Stimulated activated CD4-positive, alpha-beta T cell treated with anti-CD3 and anti-CD28 coated beads, TNF-alpha, amount 100 ng/mL, for 4 hours (primary cell): ENCODE measurements at regions not wholly inside any gene's neighbourhood (a gene's known extent, or its start where the extent isn't known, plus 50 kb on each side); places are given as distances from the start of the nearest gene placed in this dataset.

Experiments
- DNase-seq, 3 experiments: peaks; one replicate each; pipeline ENCODE4 v3.0.0-alpha.2; 2020; ENCODE audit warnings: low read depth in 3 of 3

DNA sequence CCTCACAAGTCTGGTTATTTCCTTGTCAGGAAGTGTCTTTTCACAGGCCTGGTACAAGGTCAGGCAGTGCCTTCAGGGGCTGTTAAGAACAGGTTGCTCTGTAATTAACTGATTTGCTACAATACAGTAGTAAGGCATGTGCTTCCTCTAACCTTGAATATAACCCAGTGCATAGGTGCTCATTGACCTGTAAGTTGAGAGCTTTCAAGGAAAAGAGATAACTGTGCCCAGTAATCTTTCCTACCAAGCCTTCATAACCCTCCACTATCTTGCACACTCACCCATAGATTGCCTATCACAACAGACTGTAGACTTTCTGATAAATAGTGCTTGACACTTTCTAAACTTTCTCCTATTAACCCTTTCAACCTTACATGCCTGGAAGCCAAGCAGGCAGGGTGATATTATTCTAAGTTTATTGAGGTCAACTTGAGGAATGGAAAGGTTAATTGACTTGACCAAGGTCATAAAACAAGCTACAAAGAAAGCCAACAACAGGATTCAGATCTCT is 148.1 kb downstream of the PPARGC1A start:
- DNase-seq, result no peak

DNA sequence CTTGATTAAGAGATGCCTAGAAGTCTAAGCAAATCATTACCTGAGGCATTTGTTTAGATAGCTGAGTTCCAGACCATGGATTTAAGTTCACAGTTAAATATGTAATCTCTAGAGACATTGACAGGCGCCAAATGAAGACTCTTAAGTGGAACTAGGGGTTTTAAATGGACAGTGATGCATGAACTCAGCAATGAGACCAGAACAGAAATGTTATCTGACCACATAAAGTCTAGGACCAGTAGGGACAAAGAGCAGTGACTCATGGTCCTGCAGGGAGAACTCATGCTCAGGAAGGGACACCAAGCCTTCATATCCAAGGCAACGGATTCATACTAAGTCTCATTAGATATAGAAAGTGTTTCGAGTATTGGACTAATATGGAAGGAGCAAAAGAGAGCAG is 152.3 kb downstream of the PPARGC1A start:
- no peak for DNase-seq

DNA sequence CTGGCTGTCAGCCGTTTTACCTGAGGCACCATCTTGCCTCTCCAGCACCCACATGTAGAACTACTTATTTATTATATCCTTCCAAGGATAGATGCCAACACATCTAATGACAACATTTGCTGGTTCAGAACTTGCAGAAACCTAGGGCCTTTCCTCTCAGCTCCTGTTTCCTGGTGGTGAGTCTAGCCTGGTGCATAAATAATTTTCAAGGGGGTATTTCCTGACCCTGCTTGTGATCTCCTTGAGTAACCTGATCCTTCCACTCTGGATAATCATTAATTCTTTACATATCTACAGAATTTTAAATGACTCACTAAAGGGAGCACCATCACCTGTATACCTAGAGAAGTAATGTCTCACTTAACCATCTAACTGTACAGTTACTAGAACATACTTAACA is 153.4 kb downstream of the PPARGC1A start:
- DNase-seq, result no peak

DNA sequence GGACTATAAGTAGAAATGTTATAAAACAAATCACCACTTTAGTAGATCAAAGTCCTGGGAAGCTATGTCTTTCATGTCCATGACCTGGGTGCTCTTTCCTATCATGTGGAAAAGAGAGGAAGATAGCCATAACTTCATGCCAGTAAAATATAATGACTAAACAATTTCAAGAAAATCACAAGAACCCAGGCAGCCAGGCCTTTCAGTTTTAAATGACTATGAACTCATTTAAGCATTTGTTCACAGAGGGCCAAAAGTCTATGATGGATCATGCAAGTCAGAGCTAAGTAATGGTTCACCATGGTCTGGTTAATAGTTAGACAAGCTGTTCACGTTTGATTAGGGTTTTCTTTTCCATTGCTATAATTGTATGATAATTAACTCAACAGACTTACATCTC is 155.8 kb downstream of the PPARGC1A start:
- DNase-seq, result no peak

DNA sequence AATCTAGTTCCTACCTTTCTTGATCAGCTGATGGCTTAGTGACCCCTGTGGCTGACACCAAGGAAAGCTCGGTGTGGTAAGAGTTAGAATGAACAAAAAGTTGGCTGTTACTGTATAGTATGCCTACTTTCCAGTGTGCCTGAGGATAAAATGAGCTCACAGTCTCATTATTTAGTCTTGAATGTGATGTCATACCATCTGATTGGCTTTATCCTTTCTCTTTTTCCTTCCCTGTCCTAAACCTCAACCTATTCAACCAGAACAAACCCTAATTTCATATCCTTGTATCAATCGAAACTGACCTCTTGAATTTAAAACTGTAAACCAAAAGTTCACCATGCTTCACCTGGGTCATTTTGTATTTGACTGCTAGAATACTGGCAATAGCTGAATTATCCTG is 156.4 kb downstream of the PPARGC1A start:
- DNase-seq, result no peak

DNA sequence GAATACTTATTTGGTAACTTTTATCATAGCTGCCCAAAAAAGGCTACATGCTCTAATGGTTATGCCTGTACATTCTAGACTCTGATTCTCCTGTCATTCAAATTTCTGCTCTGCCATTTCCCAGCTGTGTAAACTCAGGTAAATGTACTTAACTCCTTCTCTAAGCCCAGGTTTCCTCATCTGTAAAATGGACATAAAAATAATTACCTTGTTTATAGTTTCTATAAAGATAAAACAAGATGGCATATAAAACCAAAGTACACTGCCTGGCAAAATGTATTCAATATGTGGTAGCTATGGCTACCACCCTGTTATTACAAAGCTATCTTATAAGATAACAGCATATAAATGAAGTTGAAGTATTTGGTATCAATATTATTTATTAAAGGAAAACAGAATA is 158.8 kb downstream of the PPARGC1A start:
- no peak for DNase-seq

DNA sequence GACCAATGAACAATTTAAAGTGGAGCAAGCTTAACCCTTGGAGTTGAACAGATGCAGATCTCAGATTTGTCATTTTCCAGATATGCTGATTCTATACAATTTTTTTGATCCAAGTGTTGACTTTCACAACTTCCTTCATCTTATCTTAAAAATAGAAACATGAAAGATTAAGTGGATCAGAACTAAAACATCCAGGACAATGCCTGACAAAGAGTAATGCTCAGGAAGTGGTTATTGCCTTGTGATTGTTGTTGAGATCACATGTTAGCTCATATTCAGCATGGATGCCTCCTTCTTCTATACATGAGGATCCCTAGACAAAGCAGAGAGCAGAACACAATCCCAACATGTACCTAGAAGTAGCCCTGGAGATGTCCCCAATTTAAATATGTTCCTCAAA is 160.9 kb downstream of the PPARGC1A start:
- no peak for DNase-seq

DNA sequence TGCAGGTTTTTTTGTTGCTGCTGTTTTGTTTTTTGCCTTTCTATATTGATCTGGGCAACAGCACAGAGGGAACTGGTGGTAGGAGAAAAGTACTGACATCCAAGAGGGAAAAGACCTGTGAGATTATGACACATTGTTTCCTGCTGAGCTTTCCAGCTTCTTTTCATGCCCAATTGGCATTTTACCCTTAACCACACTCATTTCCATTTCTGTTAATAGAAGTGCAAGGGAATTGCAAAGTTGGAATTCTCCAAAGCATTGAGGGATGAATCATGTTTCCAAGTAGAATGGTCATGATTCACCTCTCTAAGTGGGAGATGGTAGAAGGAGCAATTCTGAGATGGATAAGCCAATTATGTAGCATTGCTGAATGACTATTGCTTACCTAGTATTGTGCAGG is 161.5 kb downstream of the PPARGC1A start:
- DNase-seq, result no peak

DNA sequence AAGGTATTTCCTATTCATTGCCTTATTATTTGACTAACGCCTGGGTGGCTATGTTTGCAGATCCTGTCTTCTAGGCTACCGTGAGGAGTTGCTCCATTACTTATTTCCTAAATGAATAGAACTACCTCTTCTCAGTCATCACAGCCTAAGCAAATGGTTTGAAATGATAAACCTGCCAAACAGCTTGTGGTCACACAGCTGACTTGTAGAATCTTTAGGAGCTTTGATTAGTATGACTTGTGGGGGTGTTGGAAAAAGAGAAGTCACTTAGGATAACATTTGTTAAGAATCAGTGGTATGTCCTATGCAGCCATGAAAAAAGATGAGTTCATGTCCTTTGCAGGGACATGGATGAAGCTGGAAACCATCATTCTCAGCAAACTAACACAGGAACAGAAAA is 169.3 kb downstream of the PPARGC1A start:
- DNase-seq, result no peak

DNA sequence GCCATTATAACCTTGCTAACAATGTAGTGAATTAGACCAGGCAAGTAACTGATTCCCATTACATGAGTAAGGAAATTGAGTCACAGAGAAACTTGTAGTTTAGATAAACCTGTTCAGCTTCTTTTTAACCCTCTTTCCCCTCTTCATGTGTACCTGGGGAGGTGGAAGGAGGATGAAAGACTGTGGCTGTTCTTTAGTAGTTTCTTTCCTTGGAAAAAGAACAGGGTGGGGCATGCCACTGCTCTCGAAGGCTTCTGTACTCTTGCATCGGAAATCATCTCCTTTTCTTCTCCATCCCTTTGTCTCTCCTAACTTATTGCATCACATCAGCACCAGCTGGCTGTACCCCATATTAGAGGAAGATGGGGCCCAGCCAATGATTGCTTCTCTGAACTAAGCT is 171.4 kb downstream of the PPARGC1A start:
- DNase-seq, result no peak

DNA sequence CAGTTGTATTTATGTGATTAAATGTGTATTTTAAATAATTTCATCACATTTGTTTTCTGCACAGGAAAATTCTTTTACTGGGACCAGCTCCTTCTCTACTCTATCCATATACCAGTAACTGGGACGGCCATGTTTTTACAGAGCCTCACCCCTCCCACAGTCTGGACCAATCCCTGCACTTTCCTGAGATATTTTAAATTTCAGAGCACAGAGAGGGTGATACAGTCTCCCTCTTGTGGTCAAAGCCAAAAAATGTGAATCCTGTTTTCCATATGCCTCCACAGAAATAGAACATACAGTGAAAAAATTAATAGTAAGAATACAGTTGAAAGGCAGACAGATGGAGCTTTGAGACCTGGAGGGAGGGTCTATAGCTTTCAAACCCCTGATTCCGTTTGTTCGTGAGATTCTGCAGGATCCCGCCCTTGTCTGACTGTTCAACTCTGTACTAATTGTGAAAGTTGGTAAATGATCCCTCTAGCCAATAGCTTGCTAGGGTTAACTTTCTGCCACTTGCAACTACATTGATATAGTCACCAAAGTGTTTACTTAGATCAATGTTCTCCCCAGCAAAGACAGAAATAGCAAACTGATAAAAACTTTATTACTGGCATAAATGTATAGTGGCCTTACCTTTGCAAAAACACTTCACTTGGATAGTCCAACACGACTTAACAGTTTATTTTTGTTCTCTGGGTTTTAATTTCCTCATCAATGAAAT is 172.2 kb downstream of the PPARGC1A start:
- no peak for DNase-seq

DNA sequence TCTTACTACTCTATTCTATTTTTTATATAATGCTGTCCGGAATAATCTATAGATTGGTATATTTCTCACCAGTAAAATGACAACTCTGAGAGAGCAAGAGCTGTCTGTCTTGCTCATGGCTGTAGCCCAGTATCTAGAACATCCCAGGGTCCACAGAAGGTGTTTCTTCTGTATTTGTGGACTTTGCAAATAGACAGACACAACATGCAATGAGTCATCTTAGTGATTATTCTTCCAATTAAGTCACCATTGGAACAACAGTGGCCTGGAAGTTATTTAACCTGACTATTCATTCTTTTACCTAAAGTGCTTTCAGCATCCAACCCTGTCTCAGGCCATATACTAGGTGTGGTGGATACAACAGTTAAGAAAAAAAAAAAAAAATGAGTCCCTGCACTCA is 179.5 kb downstream of the PPARGC1A start:
- no peak for DNase-seq

DNA sequence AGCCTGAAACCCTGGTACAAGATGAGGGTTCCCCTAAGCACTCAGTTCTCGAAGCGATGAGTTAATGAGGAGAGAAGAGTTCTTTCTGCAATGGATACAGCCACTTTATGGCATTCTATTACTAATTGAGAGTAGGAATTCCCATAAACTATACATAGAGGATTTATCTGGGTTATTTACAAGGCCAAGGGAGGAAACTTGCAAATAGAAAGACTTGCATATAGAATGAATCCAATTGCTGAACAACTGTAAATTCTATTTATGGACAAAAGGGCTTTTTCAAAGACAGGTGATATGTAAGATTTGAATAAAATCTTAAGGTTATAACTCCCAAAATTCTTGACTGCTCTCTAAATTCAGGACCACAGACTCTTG is 182.2 kb downstream of the PPARGC1A start:
- no peak for DNase-seq

DNA sequence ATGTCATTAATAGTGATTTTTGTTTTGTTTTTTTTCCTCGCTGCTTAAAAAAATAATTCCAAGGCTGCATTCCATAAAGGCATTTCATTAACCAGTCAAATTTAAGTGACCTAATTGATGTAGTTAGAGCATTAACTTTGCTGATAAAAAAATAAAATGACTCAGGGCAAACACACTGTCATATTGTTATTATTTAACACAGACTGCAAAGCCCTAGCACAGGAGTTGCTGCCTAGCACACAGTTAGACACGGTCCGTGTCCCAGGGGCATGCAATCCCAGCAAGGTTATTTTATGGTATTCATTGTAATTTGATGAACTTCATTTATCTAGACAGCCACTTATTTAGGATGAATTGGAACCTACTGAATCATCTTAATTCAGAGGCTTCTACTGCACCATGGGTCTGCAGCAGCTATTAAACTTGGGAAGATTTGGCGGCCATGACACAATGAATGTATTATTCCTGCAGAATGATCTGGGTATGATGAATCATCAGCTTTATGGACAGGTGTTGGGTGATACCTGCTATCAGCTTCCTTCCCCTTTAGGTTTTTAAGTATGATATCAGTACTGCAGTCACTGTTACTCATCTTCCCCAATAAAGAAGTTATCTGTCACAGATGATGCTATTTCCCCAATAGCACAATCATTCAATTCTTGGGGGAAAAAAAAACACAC is 182.7 kb downstream of the PPARGC1A start:
- no peak for DNase-seq

DNA sequence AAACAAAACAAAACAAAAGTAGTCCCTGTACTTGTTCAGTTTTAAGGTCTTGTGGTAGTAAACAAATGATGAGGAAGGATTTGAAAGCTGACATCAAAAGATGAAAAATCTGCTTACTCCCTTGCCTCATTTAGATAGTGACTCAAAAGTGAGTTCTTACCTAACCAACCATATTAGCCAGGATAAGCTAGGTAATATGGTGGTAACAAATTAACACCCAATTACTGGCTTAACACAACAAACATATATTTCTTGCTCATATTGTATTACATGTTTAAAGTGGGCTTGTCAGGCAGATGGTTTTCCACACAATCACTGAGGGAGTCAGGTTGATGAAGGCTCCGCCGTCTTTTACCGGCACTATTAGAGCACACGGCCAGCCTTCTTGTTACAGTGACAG is 189.7 kb downstream of the PPARGC1A start:
- DNase-seq, result no peak

DNA sequence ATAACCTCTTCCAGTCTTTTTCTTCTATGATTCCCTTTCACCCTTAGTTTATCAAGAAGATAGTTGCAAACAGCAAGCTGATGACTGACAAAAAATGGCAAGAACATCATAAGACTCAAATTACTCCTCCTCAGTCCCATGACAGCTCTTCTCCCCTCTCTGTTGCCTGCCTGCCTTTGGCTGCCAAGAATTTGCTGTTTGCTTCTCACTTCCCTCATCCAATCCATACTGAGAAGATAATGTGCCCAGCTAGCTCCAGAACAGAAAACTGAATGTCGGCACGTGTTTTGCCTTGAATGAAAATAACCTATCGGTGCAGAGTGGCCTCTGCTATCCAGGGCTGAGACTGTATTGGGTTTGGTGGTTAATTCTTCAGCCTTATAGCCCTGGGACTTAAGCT is 192.1 kb downstream of the PPARGC1A start:
- no peak for DNase-seq

DNA sequence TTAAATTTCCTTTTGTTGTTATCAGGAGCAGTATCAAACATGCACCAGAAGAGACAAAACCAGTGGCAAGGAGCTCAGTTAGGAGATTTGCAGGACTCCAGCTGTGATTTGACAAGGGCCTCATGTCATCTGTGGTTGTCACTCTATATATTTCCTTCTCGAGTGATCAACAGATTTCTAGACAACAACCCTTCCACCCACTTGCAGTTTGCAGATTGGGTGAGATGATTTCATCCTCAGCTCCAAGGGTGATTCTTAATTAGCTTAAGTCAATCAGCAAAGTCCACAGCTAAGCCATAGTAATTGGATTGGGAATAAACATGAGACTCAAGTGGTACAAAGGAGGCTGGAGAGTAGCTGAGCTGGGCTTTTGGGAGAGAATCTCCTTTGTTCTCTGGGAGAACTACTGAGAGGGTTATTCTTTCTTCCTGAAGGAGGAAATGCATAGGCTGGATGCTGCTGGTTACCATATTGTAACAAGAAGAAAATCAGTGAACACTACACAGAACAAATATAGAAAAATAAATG is 192.8 kb downstream of the PPARGC1A start:
- no peak for DNase-seq

DNA sequence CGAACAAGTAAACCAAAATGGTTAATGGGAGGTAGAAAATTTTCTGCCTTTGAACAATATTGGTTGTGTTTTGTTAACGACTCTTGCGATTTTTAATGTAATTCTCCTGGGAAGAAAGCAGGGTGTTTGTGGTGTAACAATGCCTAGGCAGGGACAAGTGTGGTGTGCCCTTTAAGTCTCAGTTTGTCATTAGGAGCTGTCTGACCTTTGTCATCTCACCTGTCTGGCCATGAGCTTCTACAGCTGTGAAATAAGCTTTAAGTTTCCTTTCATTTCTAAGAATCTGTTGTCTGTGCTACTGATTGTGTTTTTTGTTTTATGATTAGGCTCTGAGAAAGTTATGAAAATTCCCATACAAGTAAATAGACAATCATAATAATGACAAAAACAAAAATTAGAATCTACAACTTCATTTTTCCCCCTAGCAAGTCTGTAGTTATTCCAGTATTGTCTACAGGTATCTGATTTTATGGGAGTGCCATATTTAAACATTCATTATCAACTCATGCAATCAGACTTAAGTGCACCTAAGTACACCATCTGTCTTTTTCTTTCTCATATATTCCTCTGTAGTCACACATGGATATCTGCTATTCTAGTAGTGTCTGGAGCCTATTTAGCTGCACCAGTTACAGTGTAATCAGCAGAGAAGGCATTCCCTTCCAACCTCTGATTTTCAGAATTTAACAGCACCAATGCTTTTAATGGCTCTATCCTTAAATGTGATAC is 203.5 kb downstream of the PPARGC1A start:
- DNase-seq, result no peak

DNA sequence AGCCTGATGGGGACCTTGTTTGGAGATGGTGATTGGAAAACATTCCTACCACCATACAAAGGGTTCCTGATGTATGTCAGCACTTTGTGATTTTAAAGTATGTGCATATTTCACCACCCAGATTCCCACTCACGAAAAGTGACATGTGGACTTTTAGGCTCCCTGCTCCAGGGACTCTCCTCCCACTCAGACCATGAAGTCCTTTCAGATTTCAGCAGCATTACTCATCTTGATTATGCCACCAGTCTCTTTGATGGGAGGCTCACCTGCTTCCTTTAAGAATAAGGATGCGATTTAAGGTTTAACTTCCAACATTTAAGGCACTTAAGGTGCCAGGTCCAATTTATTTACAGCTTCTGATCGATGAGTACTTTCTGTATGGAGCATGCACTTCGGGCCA is 204.4 kb downstream of the PPARGC1A start:
- no peak for DNase-seq

DNA sequence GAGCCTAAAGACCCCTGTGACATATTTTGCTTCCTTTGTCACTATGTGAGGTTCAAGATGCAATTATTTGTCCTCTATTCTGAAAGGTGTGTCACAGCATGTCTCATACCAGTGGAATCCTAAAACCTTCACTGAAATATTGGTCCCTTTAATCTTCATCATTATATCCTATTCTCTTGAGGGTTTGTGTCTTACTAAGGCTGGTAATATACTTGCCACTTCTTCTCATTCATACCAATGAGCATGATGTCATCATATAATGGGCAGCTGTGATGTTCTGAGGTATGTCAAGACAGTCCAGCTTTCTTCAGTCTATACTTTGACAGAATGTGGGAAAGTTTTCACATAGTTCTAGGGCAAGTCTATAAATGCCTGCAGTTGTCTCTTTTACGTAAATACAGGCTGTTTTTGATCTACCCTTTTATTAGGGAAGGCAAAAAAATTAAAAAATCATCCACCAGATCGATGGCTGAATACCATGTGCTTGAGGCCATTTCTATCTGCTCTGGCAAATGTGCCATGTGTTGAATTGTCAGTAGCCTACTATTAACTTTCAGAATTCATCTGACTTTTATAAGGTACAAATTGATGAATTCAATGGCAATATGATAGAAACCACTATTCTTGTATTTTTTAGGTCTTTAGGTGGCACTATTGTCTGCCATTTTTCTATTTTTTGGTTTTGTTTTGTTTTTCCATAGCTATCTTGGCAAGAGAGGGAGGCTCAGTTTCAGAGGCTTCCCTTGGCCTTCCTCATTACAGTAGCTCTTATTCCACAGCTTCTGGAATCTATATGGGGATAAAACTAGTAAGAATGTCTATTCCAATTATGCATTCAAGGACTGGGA is 209.0 kb downstream of the PPARGC1A start:
- DNase-seq, result no peak

DNA sequence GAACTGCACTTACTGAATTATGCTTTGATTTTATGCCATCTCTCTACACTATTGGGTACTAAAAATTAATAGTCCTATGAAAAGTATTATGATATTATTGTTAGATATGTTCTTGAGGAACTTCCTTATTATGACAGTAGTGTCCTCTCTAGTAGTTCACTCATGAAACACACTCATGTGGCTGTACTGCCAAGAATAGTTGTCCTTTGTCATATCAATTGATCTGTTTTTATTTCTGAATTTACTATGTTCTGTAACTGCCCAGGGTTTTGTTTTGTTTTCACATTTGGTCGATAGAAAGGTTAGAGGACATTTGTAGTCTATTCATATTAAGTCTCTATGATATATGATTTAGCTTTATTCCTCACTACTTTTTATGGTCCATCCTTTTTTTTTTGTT is 215.2 kb downstream of the PPARGC1A start:
- DNase-seq, result no peak

DNA sequence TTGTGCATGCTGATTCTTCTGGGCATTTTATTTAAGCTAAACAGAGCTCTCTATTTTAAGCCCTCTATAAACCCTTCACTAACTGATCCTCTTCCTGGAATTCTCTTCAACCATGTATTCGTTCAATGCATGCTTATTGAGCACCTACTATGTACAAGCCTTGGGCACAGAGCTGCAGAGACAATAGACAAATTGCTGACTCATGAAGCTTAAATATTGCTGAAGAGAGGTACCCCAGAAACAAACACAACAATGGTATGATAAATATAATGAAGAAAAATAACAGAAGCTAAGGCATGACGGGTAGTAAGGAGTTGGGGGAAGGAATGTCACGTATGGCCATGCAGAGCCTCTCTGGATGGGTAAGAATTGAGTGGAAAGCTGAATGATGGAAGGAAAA is 222.2 kb downstream of the PPARGC1A start:
- DNase-seq, result no peak
